GM12878 (cell line): ENCODE measurements at regions not wholly inside any gene's neighbourhood (a gene's known extent, or its start where the extent isn't known, plus 50 kb on each side); places are given as distances from the start of the nearest gene placed in this dataset.

Experiments
- ATAC-seq: fragments of 200-7000 bp; cut with Tn5 transposase; 3 replicates; pipeline ENCODE4 v1.9.1; 2020; ENCODE audit warnings: mild to moderate bottlenecking, moderate library complexity
- BruUV-seq: library from RNA; stranded (reverse); fragments of 400-500 nt; replicated peaks from 2 replicates; lab custom pipeline; 2021; lab: Mats Ljungman, UMichigan
- CTCF ChIA-PET: fragments of 300-600 bp; sonication (Branson Sonifier 250); formaldehyde crosslinking; extraction: SDS; loops from one replicate; lab custom pipeline; 2021; ENCODE audit warnings: inconsistent platforms; lab: Yijun Ruan, JAX
- POLR2A ChIA-PET: fragments of 350-600 bp; formaldehyde crosslinking; extraction: SDS; loops from one replicate; lab custom pipeline; 2021; ENCODE audit warnings: inconsistent platforms; lab: Charles Lee
- RAD21 ChIA-PET: fragments of 300-600 bp; sonication (Branson Sonifier 250); formaldehyde crosslinking; loops from one replicate; lab custom pipeline; 2023; ENCODE audit warnings: antibody characterized with exemption; ENCODE audit not compliant: unreplicated experiment; lab: Charles Lee
- SMC1A ChIA-PET: fragments of 300-600 bp; sonication (Branson Sonifier 250); formaldehyde crosslinking; loops from one replicate; lab custom pipeline; 2023; ENCODE audit not compliant: unreplicated experiment, uncharacterized antibody; lab: Charles Lee
- DNase-seq: peaks from one replicate; pipeline ENCODE4 v3.0.0-alpha.2; 2011; ENCODE audit warnings: low read depth, low spot score
- FAIRE-seq: peaks from 3 replicates; lab custom pipeline; 2011; peaks lifted over from hg19 to GRCh38; lab: Jason Lieb, UNC
- H2AFZ ChIP-seq: 2 replicates; pipeline ENCODE4 v1.6.0; 2011; ENCODE audit warnings: low read depth, low read length, control low read depth; ENCODE audit not compliant: control insufficient read depth
- H3K27ac ChIP-seq: 2 replicates; pipeline ENCODE4 v1.5.1; 2011; ENCODE audit warnings: control low read depth; ENCODE audit not compliant: control insufficient read depth, insufficient read depth
- H3K27me3 ChIP-seq, 2 experiments: replicated peaks in 1 of 2; 2 replicates each; pipeline versions ENCODE4 v1.6.0 to v1.6.1; 2011; ENCODE audit warnings: low read length in 1 of 2; ENCODE audit not compliant: control insufficient read depth in 2 of 2, insufficient read depth in 2 of 2
- H3K36me3 ChIP-seq, 2 experiments: 2 replicates each; pipeline ENCODE4 v1.5.1; 2011; ENCODE audit warnings: low read length in 1 of 2; ENCODE audit not compliant: control insufficient read depth in 2 of 2, insufficient read depth in 2 of 2
- H3K4me1 ChIP-seq: 2 replicates; pipeline ENCODE4 v1.6.1; 2011; ENCODE audit warnings: mild to moderate bottlenecking, low read length, moderate library complexity, mixed read lengths; ENCODE audit not compliant: control insufficient read depth, insufficient read depth
- H3K4me2 ChIP-seq: 2 replicates; pipeline ENCODE4 v1.6.0; 2011; ENCODE audit warnings: control low read depth; ENCODE audit not compliant: control insufficient read depth, insufficient read depth
- H3K4me3 ChIP-seq: fragments of 200-600 bp; sonication (generic); 2 replicates; pipeline ENCODE4 v1.5.1; 2016
- H3K79me2 ChIP-seq: 2 replicates; pipeline ENCODE4 v1.6.0; 2011; ENCODE audit warnings: low read length; ENCODE audit not compliant: control insufficient read depth, insufficient read depth
- H3K9ac ChIP-seq: 2 replicates; pipeline ENCODE4 v1.8.0; 2011; ENCODE audit warnings: low read length, control low read depth, mixed read lengths; ENCODE audit not compliant: control insufficient read depth, insufficient read depth
- H3K9me3 ChIP-seq: replicated peaks from 3 replicates; pipeline ENCODE4 v1.5.1; 2011; ENCODE audit warnings: mild to moderate bottlenecking, low read length; ENCODE audit not compliant: control insufficient read depth, insufficient read depth
- H4K20me1 ChIP-seq: 2 replicates; pipeline ENCODE4 v1.6.0; 2011; ENCODE audit not compliant: control insufficient read depth, insufficient read depth
- CREM ChIP-seq: IDR thresholded peaks from 2 replicates; pipeline ENCODE4 v1.6.1; 2014; ENCODE audit warnings: antibody characterized with exemption, low read depth
- ETV6 ChIP-seq, 2 experiments: fragments of 450-650 bp in 1 of 2; IDR thresholded peaks in 1 of 2; conservative IDR thresholded peaks in 1 of 2; 2 replicates each; pipeline ENCODE4 v1.6.1; 2014; ENCODE audit warnings: antibody characterized with exemption in 1 of 2, borderline replicate concordance in 1 of 2, low read depth in 1 of 2, mild to moderate bottlenecking in 1 of 2, moderate library complexity in 1 of 2
- KLF5 ChIP-seq: fragments of 450-650 bp; IDR thresholded peaks from 2 replicates; pipeline ENCODE4 v1.6.1; 2014; ENCODE audit warnings: mild to moderate bottlenecking; ENCODE audit not compliant: partially characterized antibody
- SREBF2 ChIP-seq: IDR thresholded peaks from 2 replicates; pipeline ENCODE4 v1.6.1; 2012; ENCODE audit warnings: mild to moderate bottlenecking, low read length
- TARDBP ChIP-seq: IDR thresholded peaks from 2 replicates; pipeline ENCODE4 v1.6.1; 2016; ENCODE audit warnings: borderline replicate concordance
- WGBS: methylation state at CpG from one replicate; pipeline ENCODE4 v1.1.6; 2016; ENCODE audit warnings: low lambda C conversion rate; ENCODE audit not compliant: insufficient replicate concordance, insufficient coverage; ENCODE audit errors: missing lambda C conversion rate; 5-methylcytosine and 5-hydroxymethylcytosine counted together
- in situ Hi-C: fragments of 300-500 bp; cut with MboI; formaldehyde crosslinking; loops from 9 replicates; pipeline ENCODE4 v1.14.3; 2018; ENCODE audit warnings: mixed read lengths
- intact Hi-C: fragments of 100-400 bp; cut with micrococcal nuclease; formaldehyde crosslinking; loops from one replicate; pipeline ENCODE4 v1.14.2; 2022; ENCODE audit not compliant: unreplicated experiment
- TF ChIP-seq, protein P1 (sequence below): fragments of 450-650 bp; IDR thresholded peaks from 2 replicates; pipeline ENCODE4 v1.6.1; 2017; ENCODE audit warnings: mild to moderate bottlenecking, low read depth, inconsistent platforms; ENCODE audit not compliant: poor library complexity, severe bottlenecking

DNA sequence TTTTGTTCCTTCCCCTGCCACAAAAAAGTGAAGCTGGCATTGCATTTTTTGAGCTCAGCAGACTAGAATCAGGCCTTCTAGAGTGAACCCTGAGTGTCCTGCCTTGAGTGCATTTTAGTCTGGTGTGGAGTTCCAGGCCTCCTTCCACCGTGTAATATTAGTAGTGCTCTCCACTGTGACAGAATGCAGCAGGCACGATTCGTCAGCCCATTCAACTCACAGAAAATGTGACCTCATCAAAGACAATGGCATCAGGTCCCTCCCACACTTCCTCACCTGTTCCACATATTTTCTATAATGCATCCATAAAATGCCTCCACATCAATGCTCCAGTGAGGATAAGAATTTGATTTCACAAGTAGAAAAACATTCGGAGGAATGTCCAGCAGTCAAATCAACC, 227.6 kb downstream of the FGF9 start:
- TF ChIP-seq CREM (no peak), SREBF2 (no peak), KLF5 (no peak), TARDBP (no peak), ETV6 (conservative IDR thresholded peaks at IDR 0.05 in 1 of 2, IDR thresholded peaks at IDR 0.05 in 1 of 2; ENCODE audit: borderline replicate concordance in 1 of 2, low read depth in 1 of 2) (no peak)
- TF ChIP-seq, protein P1, sequence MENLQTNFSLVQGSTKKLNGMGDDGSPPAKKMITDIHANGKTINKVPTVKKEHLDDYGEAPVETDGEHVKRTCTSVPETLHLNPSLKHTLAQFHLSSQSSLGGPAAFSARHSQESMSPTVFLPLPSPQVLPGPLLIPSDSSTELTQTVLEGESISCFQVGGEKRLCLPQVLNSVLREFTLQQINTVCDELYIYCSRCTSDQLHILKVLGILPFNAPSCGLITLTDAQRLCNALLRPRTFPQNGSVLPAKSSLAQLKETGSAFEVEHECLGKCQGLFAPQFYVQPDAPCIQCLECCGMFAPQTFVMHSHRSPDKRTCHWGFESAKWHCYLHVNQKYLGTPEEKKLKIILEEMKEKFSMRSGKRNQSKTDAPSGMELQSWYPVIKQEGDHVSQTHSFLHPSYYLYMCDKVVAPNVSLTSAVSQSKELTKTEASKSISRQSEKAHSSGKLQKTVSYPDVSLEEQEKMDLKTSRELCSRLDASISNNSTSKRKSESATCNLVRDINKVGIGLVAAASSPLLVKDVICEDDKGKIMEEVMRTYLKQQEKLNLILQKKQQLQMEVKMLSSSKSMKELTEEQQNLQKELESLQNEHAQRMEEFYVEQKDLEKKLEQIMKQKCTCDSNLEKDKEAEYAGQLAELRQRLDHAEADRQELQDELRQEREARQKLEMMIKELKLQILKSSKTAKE: no peak
- no peak overlapping the region for H3K4me2 ChIP-seq
- no peak overlapping the region for H2AFZ ChIP-seq
- no peak for ATAC-seq
- H3K9ac ChIP-seq: no peak overlapping the region
- in situ Hi-C loops: no loop called here
- H3K36me3 ChIP-seq: no peaks in the 10 kb centered on the region
- FAIRE-seq: no peak
- H4K20me1 ChIP-seq: no peaks in the 10 kb centered on the region
- POLR2A ChIA-PET: no interaction called here
- BruUV-seq: no TSS peak
- RAD21 ChIA-PET: no interaction called here
- no peaks in the 10 kb centered on the region for H3K4me1 ChIP-seq
- no peak overlapping the region for H3K4me3 ChIP-seq
- WGBS: 3% methylated on average over 4 of the region's 4 CpGs
- H3K27me3 ChIP-seq: no peaks in the 10 kb centered on the region; a peak in 1 of 4 replicates
- no peak for DNase-seq
- SMC1A ChIA-PET: interaction anchor here (0.9 kb wide), 1 partner anchor 11 kb away, joined by 3 read pairs; no protein-coding TSS in a partner anchor
- intact Hi-C loops: no loop called here
- no peaks in the 10 kb centered on the region for H3K9me3 ChIP-seq
- CTCF ChIA-PET: no interaction called here
- H3K27ac ChIP-seq: no peak overlapping the region
- no peaks in the 10 kb centered on the region for H3K79me2 ChIP-seq
